ENCODE measurements at regions not wholly inside any gene's neighbourhood (a gene's known extent, or its start where the extent isn't known, plus 50 kb on each side); places are given as distances from the start of the nearest gene placed in this dataset.

GRCh38 chr14:34212172-34212929 is 249.7 kb downstream of the SPTSSA start:
- intact Hi-C loops (cut with micrococcal nuclease), result no loop called here
- Histone ChIP-seq H3K4me2 (ENCODE audit: low read length) (no peak overlapping the region), H3K36me3 (ENCODE audit: control insufficient read depth in 1 of 2, insufficient read depth in 2 of 2, low read length in 2 of 2) (no peaks in the 10 kb centered on the region), H4K20me1 (ENCODE audit: insufficient read depth) (no peaks in the 10 kb centered on the region), H3K4me1 (ENCODE audit: control insufficient read depth in 1 of 2, insufficient read depth in 2 of 2, low read length in 2 of 2) (no peaks in the 10 kb centered on the region), H2AFZ (ENCODE audit: low read depth, low read length, poor library complexity, severe bottlenecking) (no peak overlapping the region), H3K79me2 (ENCODE audit: insufficient read depth, low read length) (no peaks in the 10 kb centered on the region), H3K27me3 (ENCODE audit: insufficient read depth, low read length) (peaks cover 23% of the 10 kb centered on the region; the same call in 1 of the 2 replicates), H3K27ac (ENCODE audit: low read depth, low read length) (no peak overlapping the region), H3K4me3 (replicated peaks in 1 of 2; ENCODE audit: low read depth in 1 of 2, low read length in 2 of 2) (no peak overlapping the region), H3K9me2 (ENCODE audit: insufficient read depth) (no peaks in the 10 kb centered on the region), H3K9ac (ENCODE audit: low read length) (no peak overlapping the region), H3K9me3 (ENCODE audit: control insufficient read depth in 1 of 2, insufficient read depth in 1 of 2, low read depth in 1 of 2, low read length in 2 of 2) (no peaks in the 10 kb centered on the region)
- CTCF ChIA-PET, result no interaction called here
- DNase-seq (ENCODE audit: low read depth, low spot score) (no peak), ATAC-seq (no peak)
- POLR2A ChIA-PET, result no interaction called here
- TF ChIP-seq POLR2AphosphoS5 (IDR thresholded peaks at IDR 0.05; ENCODE audit: low read depth, low read length) (no peak), RAD21 (IDR thresholded peaks at IDR 0.05; ENCODE audit: low read depth) (no peak), EGR1 (IDR thresholded peaks at IDR 0.05; ENCODE audit: low read depth) (no peak), SIN3A (IDR thresholded peaks at IDR 0.05; ENCODE audit: low read depth) (no peak), SP1 (IDR thresholded peaks at IDR 0.05; ENCODE audit: low read depth) (no peak), CTCF (IDR thresholded peaks at IDR 0.05 in 2 of 3, conservative IDR thresholded peaks at IDR 0.05 in 1 of 3; ENCODE audit: borderline replicate concordance in 1 of 3, insufficient read depth in 1 of 3, low read depth in 2 of 3, low read length in 2 of 3) (no peak), ATF3 (IDR thresholded peaks at IDR 0.05) (no peak), EZH2 (IDR thresholded peaks at IDR 0.05) (no peak), YY1 (IDR thresholded peaks at IDR 0.05; ENCODE audit: extremely low read depth, insufficient replicate concordance, low read depth, low read length) (no peak), CEBPB (IDR thresholded peaks at IDR 0.05; ENCODE audit: low read depth) (no peak), TCF7L2 (IDR thresholded peaks at IDR 0.05; ENCODE audit: borderline replicate concordance, extremely low read depth, insufficient read depth, insufficient read length) (no peak), MAX (IDR thresholded peaks at IDR 0.05) (no peak), CBX3 (IDR thresholded peaks at IDR 0.05; ENCODE audit: low read depth) (no peak), JUND (IDR thresholded peaks at IDR 0.05) (no peak), REST (IDR thresholded peaks at IDR 0.05; ENCODE audit: low read depth) (no peak), FOSL1 (IDR thresholded peaks at IDR 0.05; ENCODE audit: low read depth) (no peak), POLR2A (IDR thresholded peaks at IDR 0.05; ENCODE audit: borderline replicate concordance, extremely low read depth, insufficient read depth, insufficient read length) (no peak), ELF1 (IDR thresholded peaks at IDR 0.05; ENCODE audit: borderline replicate concordance, low read depth) (no peak), ZBTB33 (IDR thresholded peaks at IDR 0.05; ENCODE audit: extremely low read depth, insufficient replicate concordance, low read length) (no peak), SRF (IDR thresholded peaks at IDR 0.05; ENCODE audit: low read depth) (no peak)
- RAD21 ChIA-PET (ENCODE audit: low non-redundant PET in 1 of 2, low total read pairs in 2 of 2, uncharacterized antibody in 2 of 2, unreplicated experiment in 2 of 2), result no interaction called here
- no TSS peak for BruUV-seq (replicated peaks)

Data from HCT116 (cell line).